Psoas muscle (tissue), 7 donors: ENCODE measurements at regions not wholly inside any gene's neighbourhood (a gene's known extent, or its start where the extent isn't known, plus 50 kb on each side); places are given as distances from the start of the nearest gene placed in this dataset.

Experiments
- ATAC-seq, 4 donors: fragments of 200-7000 bp; cut with Tn5 transposase; one replicate each; pipeline ENCODE4 v1.9.1; 2020; ENCODE audit warnings: moderate library complexity in 3 of 4, mild to moderate bottlenecking in 2 of 4
- DNase-seq, 2 donors: peaks; one replicate each; pipeline ENCODE4 v3.0.0-alpha.2; 2020
- H3K27ac ChIP-seq: fragments of 200-600 bp; one replicate; pipeline ENCODE4 v1.8.0; 2022
- H3K27me3 ChIP-seq, 3 donors: fragments of 200-600 bp in 1 of 3; one replicate each; pipeline versions ENCODE4 v1.6.1 to v1.8.0; 2013 to 2022; ENCODE audit warnings: low read length in 2 of 3, mild to moderate bottlenecking in 2 of 3, moderate library complexity in 1 of 3; ENCODE audit not compliant: insufficient read depth in 3 of 3
- H3K36me3 ChIP-seq, 2 donors: fragments of 200-600 bp in 1 of 2; one replicate each; pipeline versions ENCODE4 v1.6.1 to v1.8.0; 2013 to 2022; ENCODE audit warnings: low read depth in 1 of 2, mild to moderate bottlenecking in 1 of 2, moderate library complexity in 1 of 2; ENCODE audit not compliant: insufficient read depth in 1 of 2
- H3K4me1 ChIP-seq: fragments of 200-600 bp; one replicate; pipeline ENCODE4 v1.8.0; 2022
- H3K4me3 ChIP-seq: fragments of 200-600 bp; one replicate; pipeline ENCODE4 v1.8.0; 2022; ENCODE audit warnings: mild to moderate bottlenecking
- H3K9me3 ChIP-seq: fragments of 200-600 bp; one replicate; pipeline ENCODE4 v1.8.0; 2022
- WGBS, 3 donors: extraction: QIAGEN DNeasy Blood & Tissue Kit; methylation state at CpG; one replicate each; pipeline versions ENCODE4 v1.1.6 to v1.1.7; 2013; 5-methylcytosine and 5-hydroxymethylcytosine counted together
- intact Hi-C, 2 donors: fragments of 100-400 bp; cut with DNase I; formaldehyde crosslinking; loops; one replicate each; pipeline versions ENCODE4 v1.11.0 to v1.14.2; 2022
- TF ChIP-seq, protein P1 (sequence below): fragments of 200-600 bp; IDR thresholded peaks from one replicate; pipeline ENCODE4 v1.8.0; 2022; ENCODE audit warnings: antibody characterized with exemption
- donor health status: healthy with polysubstance abuse.
- donor health status: DM: no; HTN: no; CAD: no; lungs with moderate emphysema.
- donor health status: Bipolar disorder and iron deficiency.
- donor health status: healthy.
- donor health status: DM: yes; HTN: yes; CAD: no.
- donor health status: DM: no; HTN: no; CAD: no.
- donor health status: DM: yes; HTN: yes; CAD: no.

DNA sequence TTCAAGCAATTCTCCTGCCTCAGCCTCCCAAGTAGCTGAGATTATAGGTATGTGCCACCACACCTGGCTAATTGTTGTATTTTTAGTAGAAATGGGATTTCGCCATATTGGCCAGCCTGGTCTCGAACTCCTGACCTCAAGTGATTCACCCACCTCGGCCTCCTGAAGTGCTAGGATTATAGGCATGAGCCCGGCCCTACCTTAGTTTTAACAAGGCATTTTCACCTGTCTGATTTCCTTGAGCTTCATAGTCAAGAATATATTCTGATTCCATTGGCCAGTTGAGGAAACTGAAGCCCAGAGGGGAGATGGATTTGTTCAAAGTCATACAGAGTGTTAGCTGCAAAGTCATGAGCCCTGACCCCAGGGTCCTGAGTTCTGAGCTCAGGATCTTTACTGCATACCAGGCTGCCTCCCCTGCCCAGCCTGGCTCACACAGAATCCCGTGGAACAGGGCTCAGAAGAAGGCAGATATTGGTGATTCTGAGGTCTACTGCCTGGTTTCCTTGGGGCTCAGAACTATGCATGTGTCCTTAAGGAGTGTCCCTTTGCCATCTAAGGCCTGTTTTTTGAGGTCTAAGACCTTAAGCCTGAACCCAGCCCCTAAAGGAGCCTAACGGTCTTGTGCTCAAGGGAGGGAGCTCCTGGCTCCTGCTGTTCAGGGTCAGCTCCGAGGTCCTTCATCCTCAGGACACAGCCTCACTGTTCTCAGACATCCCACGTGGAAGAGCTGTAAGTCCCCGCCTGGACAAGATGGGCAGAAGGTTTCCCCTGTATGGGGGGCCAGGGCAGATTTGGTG is 134.4 kb downstream of the SMAD6 start:
- H3K36me3 ChIP-seq: no peaks in the 10 kb centered on the region
- intact Hi-C loops: no loop called here
- no peak overlapping the region for H3K4me3 ChIP-seq
- H3K9me3 ChIP-seq: peaks cover 5% of the 10 kb centered on the region
- H3K27ac ChIP-seq: no peak overlapping the region
- no peaks in the 10 kb centered on the region for H3K27me3 ChIP-seq
- 90 to 92% (median 92%) methylated on average over 9 of the region's 9 CpGs for WGBS, 3 donors
- TF ChIP-seq, protein P1, sequence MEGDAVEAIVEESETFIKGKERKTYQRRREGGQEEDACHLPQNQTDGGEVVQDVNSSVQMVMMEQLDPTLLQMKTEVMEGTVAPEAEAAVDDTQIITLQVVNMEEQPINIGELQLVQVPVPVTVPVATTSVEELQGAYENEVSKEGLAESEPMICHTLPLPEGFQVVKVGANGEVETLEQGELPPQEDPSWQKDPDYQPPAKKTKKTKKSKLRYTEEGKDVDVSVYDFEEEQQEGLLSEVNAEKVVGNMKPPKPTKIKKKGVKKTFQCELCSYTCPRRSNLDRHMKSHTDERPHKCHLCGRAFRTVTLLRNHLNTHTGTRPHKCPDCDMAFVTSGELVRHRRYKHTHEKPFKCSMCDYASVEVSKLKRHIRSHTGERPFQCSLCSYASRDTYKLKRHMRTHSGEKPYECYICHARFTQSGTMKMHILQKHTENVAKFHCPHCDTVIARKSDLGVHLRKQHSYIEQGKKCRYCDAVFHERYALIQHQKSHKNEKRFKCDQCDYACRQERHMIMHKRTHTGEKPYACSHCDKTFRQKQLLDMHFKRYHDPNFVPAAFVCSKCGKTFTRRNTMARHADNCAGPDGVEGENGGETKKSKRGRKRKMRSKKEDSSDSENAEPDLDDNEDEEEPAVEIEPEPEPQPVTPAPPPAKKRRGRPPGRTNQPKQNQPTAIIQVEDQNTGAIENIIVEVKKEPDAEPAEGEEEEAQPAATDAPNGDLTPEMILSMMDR: no peak
- DNase-seq (no peak), ATAC-seq (no peak)
- H3K4me1 ChIP-seq: no peaks in the 10 kb centered on the region

DNA sequence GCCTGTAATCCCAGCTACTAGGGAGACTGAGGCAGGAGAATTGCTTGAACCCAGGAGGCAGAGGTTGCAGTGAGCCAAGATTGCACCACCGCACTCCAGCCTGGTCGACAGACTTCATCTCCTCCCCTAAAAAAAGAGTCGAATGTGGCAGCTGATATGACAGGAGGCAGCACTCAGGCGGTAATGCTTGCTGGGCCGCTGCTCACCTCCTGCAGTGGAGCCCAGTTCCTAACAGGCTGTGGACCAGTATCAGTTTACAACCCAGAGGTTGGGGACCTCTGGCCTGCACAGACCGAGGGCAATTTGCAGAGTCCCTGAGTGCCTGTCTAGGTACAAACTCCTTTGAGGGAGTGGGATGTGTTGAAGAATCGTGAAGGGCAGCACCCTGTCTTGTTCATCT is 136.2 kb downstream of the SMAD6 start:
- no peaks in the 10 kb centered on the region for H3K27me3 ChIP-seq

DNA sequence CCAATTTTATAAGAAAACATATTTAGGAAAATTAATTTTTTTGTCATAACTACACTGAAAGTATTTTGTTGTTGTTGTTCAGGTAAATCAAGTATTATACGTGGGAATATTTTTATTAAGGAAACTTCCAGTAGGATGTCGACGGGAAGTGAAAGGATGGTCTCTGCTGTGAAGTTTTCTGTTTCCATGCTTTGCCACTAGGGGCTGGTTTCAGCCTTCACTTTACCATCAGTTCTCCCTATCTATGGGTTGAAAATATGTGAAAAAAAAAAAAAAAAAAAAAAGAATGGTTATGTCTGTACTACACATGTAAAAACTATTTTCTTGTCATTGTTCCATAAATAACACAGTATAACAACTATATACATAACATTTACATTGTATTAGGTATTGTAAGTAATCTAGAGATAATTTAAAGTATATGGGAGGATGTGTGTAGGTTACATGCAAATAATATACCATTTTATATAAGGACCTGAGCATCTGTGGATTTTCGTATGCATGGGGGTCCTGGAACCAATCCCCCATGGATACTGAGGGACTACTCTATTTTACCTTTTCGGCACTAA is 136.7 kb downstream of the SMAD6 start:
- Histone ChIP-seq H3K4me1 (peaks cover 5% of the 10 kb centered on the region), H3K27me3 (no peaks in the 10 kb centered on the region), H3K4me3 (no peak overlapping the region), H3K36me3 (no peaks in the 10 kb centered on the region), H3K9me3 (peaks cover 5% of the 10 kb centered on the region), H3K27ac (no peak overlapping the region)
- TF ChIP-seq, protein P1: peak; percentile 43
- intact Hi-C loops: no loop called here
- 66 to 76% (median 68%) methylated on average over 5 of the region's 5 CpGs for WGBS, 3 donors
- DNase-seq: no peak
- ATAC-seq: no peak

More for the DNA sequence above, 136.2 kb downstream of the SMAD6 start:
- TF ChIP-seq, protein P1: no peak
- intact Hi-C loops: no loop called here
- WGBS, 3 donors: 74 to 80% (median 75%) methylated on average over 7 of the region's 7 CpGs
- ATAC-seq (no peak), DNase-seq (no peak)
- Histone ChIP-seq H3K27ac (no peak overlapping the region), H3K36me3 (no peaks in the 10 kb centered on the region), H3K9me3 (peaks cover 5% of the 10 kb centered on the region), H3K4me3 (no peak overlapping the region), H3K4me1 (peaks cover 4% of the 10 kb centered on the region)

DNA sequence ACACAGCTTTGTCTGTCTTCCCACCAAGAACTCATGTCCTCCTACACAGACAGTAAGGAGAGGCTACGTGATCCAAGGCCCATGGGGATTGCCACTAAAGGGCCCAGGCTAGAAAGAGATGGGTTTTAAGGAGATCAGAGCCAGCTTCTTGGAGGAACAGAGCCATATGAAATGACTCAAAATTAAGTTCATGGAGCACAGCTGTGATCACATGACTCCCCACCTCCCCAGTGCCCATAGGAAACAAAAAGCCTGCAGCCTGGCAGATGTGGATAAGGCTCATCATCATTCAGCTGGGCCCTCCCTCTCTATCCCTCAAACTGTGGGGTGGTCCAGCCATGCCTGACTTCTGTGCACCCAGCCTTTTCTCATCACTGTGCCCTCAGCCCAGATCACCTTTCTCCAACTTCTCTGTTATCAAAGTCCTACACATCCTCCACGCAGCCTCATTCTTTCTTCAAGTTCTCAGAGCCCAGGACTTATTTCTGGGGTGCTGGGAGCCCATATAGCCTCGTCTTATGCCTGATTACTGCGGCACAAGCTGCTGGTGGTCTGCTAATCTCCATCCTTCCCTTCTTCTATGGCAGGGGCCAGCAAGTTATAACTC is 137.6 kb downstream of the SMAD6 start:
- H3K9me3 ChIP-seq: peaks cover 5% of the 10 kb centered on the region
- DNase-seq (no peak), ATAC-seq (no peak)
- no peak overlapping the region for H3K4me3 ChIP-seq
- 88 to 96% (median 91%) methylated on average over 4 of the region's 4 CpGs for WGBS, 3 donors
- intact Hi-C loops: no loop called here
- TF ChIP-seq, protein P1: no peak
- H3K27me3 ChIP-seq: no peaks in the 10 kb centered on the region
- peaks cover 5% of the 10 kb centered on the region for H3K4me1 ChIP-seq
- H3K27ac ChIP-seq: no peak overlapping the region
- H3K36me3 ChIP-seq: no peaks in the 10 kb centered on the region
